Heart left ventricle (tissue), 16 donors: ENCODE measurements at regions not wholly inside any gene's neighbourhood (a gene's known extent, or its start where the extent isn't known, plus 50 kb on each side); places are given as distances from the start of the nearest gene placed in this dataset.

Source experiments
- ATAC-seq, 4 donors: fragments of 200-7000 bp; cut with Tn5 transposase; one replicate each; pipeline ENCODE4 v1.9.1; 2020 to 2022; ENCODE audit warnings: moderate library complexity in 4 of 4, mild to moderate bottlenecking in 3 of 4, moderate number of reproducible peaks in 1 of 4
- DNase-seq, 5 donors: peaks; one replicate each; pipeline ENCODE4 v3.0.0-alpha.2; 2020
- H3K27ac ChIP-seq, 12 donors: fragments of 200-600 bp; sonication (generic) in 4 of 12; one replicate each; pipeline versions ENCODE4 v1.5.0 to v1.8.0; 2016 to 2022; ENCODE audit warnings: mild to moderate bottlenecking in 2 of 12
- H3K27me3 ChIP-seq, 9 donors: fragments of 200-600 bp; sonication (generic) in 2 of 9; one replicate each; pipeline versions ENCODE4 v1.5.1 to v1.8.0; 2016 to 2022; ENCODE audit warnings: mild to moderate bottlenecking in 3 of 9
- H3K36me3 ChIP-seq, 9 donors: fragments of 200-600 bp; sonication (generic) in 2 of 9; one replicate each; pipeline versions ENCODE4 v1.5.0 to v1.8.0; 2018 to 2022; ENCODE audit warnings: mild to moderate bottlenecking in 2 of 9
- H3K4me1 ChIP-seq, 12 donors: fragments of 200-600 bp; sonication (generic) in 4 of 12; one replicate each; pipeline versions ENCODE4 v1.5.0 to v1.8.0; 2016 to 2022; ENCODE audit warnings: mild to moderate bottlenecking in 3 of 12
- H3K4me3 ChIP-seq, 12 donors: fragments of 200-600 bp; sonication (generic) in 4 of 12; one replicate each; pipeline versions ENCODE4 v1.5.0 to v1.8.0; 2017 to 2022; ENCODE audit warnings: mild to moderate bottlenecking in 9 of 12, moderate library complexity in 4 of 12
- H3K9me3 ChIP-seq, 12 donors: fragments of 200-600 bp; sonication (generic) in 4 of 12; one replicate each; pipeline versions ENCODE4 v1.5.0 to v1.8.0; 2016 to 2022; ENCODE audit warnings: mild to moderate bottlenecking in 1 of 12
- POLR2A ChIP-seq, 2 donors: fragments of 450-650 bp; IDR thresholded peaks; one replicate each; pipeline ENCODE4 v1.6.1; 2017; ENCODE audit warnings: antibody characterized with exemption in 2 of 2, mild to moderate bottlenecking in 2 of 2, moderate library complexity in 2 of 2
- WGBS, 4 donors: extraction: QIAGEN DNeasy Blood & Tissue Kit in 2 of 4; methylation state at CpG; one replicate each; pipeline versions ENCODE4 v1.1.5 to v1.1.7; 2013 to 2018; 5-methylcytosine and 5-hydroxymethylcytosine counted together
- intact Hi-C, 10 donors: fragments of 100-400 bp; cut with DNase I; formaldehyde crosslinking; loops; one replicate each; pipeline versions ENCODE4 v1.11.1 to v1.14.2; 2022
- TF ChIP-seq, protein P1 (sequence below), 12 donors: fragments of 200-600 bp; sonication (generic) in 4 of 12; IDR thresholded peaks; one replicate each; pipeline versions ENCODE4 v1.5.0 to v1.8.0; 2018 to 2022; ENCODE audit warnings: antibody characterized with exemption in 12 of 12, mild to moderate bottlenecking in 5 of 12
- donor health status: ischemic (EF 13 %, LVEDD 7.1; RV severe dilation, severe dysfunction).
- donor health status: healthy with polysubstance abuse.
- donor health status: DM: no; HTN: yes; CAD: no.
- donor health status: DM: no; HTN: no; CAD: no.
- donor health status: ischemic (EF 25% LVEDD 6.9; RV normal size, moderate dysfunction).
- donor health status: ischemic (EF 25% LVEDD 5.7; RV mildly dilated, moderate dysfunction).
- donor health status: healthy.
- donor health status: DM: yes; HTN: yes; CAD: no.
- donor health status: ischemic (EF 35%, LVEDD 5.7; RV mildly dilated, moderate dysfunction).
- donor health status: nonischemic (EF 11% LVEDD 7.7; RV severe dilation, severe dysfunction).
- donor health status: DM: yes; HTN: yes; CAD: no.
- donor health status: PGD.
- donor health status: ischemic (EF 29% LVEDD 5.4; RV normal size, mild dysfunction).
- donor health status: nonischemic (EF 23%, LVEDD 6.1; RV moderate dilation, normal function).

DNA sequence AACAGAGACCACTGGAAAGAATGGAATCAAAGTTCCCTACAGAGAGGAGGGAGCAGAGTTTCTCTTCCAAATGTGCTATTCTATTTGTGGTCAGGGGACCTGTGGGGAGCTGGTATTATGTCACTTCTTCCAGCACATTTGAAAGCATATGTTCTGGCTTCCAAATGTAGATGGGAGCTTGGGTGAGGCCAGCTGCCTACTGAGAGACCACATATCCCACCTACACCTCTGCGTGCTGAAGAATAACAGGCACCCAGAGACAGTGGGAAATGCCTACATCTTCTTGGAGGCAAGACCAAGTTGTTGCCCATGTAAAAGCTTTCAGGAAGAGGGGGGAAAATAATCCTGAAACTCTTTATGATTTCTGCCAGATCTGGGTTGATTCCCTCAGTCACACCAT, 286.8 kb upstream of the UMPS start:
- ATAC-seq: no peak
- no peaks in the 10 kb centered on the region for H3K27me3 ChIP-seq
- WGBS, 4 donors: 97 to 100% (median 99%) methylated on average over 1 of the region's 1 CpG
- no peaks in the 10 kb centered on the region for H3K9me3 ChIP-seq
- DNase-seq: no peak
- H3K27ac ChIP-seq: no peak overlapping the region
- H3K4me1 ChIP-seq: no peaks in the 10 kb centered on the region
- TF ChIP-seq POLR2A (IDR thresholded peaks at IDR 0.05): no peak
- intact Hi-C loops: no loop called here
- H3K36me3 ChIP-seq: peaks cover 0 to 95% (median 35%) of the 10 kb centered on the region in 9 donors
- no peak overlapping the region for H3K4me3 ChIP-seq

DNA sequence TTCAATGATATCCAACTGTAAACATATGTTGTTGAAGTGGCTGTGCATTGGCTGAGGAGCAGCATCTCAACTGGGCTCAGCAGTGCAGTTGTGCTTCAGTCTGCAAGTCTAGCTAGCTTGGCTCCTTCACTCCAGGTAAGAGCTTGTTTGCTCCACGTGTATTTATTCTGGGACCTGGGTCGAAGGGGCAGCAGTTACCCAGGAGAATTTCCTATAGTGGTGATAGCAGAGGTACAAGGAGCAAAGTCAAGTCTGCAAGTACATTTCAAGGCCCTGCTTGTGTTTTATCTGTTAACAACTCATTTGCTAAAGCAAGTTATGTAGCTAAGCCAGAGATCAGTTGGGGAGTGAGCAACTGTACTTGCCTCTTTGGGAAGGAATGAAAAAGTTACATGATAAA, 286.2 kb upstream of the UMPS start:
- no peak for ATAC-seq
- H3K4me3 ChIP-seq: no peak overlapping the region
- DNase-seq: no peak
- H3K4me1 ChIP-seq: no peaks in the 10 kb centered on the region
- TF ChIP-seq, protein P1, sequence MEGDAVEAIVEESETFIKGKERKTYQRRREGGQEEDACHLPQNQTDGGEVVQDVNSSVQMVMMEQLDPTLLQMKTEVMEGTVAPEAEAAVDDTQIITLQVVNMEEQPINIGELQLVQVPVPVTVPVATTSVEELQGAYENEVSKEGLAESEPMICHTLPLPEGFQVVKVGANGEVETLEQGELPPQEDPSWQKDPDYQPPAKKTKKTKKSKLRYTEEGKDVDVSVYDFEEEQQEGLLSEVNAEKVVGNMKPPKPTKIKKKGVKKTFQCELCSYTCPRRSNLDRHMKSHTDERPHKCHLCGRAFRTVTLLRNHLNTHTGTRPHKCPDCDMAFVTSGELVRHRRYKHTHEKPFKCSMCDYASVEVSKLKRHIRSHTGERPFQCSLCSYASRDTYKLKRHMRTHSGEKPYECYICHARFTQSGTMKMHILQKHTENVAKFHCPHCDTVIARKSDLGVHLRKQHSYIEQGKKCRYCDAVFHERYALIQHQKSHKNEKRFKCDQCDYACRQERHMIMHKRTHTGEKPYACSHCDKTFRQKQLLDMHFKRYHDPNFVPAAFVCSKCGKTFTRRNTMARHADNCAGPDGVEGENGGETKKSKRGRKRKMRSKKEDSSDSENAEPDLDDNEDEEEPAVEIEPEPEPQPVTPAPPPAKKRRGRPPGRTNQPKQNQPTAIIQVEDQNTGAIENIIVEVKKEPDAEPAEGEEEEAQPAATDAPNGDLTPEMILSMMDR (IDR thresholded peaks at IDR 0.05): no peak
- TF ChIP-seq POLR2A (IDR thresholded peaks at IDR 0.05): no peak
- no peaks in the 10 kb centered on the region for H3K27me3 ChIP-seq
- WGBS, 4 donors: 83 to 93% (median 90%) methylated on average over 2 of the region's 2 CpGs
- intact Hi-C loops: no loop called here
- H3K9me3 ChIP-seq: no peaks in the 10 kb centered on the region
- H3K27ac ChIP-seq: no peak overlapping the region
- peaks cover 0 to 96% (median 35%) of the 10 kb centered on the region in 9 donors for H3K36me3 ChIP-seq

DNA sequence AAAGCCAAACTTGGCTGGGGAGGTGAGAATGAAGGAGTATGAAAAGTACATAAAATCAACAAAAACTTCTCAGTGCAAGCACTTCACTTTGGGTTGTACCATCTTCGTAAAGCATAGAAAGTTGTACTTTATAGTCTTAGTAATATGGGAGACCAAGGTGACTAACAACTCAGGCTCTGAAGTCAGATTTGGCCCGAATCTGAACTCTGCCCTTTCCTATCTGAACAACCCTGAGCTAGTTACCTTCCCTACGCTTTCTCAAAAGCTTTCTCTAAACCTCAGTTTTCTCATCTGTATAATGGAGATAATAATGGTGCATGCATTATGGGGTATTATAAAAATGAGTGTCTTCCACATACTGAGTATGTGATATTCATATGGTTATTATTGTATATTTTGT, 285.4 kb upstream of the UMPS start:
- no peaks in the 10 kb centered on the region for H3K4me1 ChIP-seq
- no peak for TF ChIP-seq POLR2A (IDR thresholded peaks at IDR 0.05)
- TF ChIP-seq, protein P1 (IDR thresholded peaks at IDR 0.05): no peak
- 95 to 97% (median 96%) methylated on average over 3 of the region's 3 CpGs for WGBS, 4 donors
- DNase-seq: no peak
- intact Hi-C loops: no loop called here
- ATAC-seq: no peak
- H3K4me3 ChIP-seq: no peak overlapping the region
- peaks cover 0 to 96% (median 31%) of the 10 kb centered on the region in 9 donors for H3K36me3 ChIP-seq
- no peaks in the 10 kb centered on the region for H3K27me3 ChIP-seq
- no peaks in the 10 kb centered on the region for H3K9me3 ChIP-seq
- no peak overlapping the region for H3K27ac ChIP-seq

DNA sequence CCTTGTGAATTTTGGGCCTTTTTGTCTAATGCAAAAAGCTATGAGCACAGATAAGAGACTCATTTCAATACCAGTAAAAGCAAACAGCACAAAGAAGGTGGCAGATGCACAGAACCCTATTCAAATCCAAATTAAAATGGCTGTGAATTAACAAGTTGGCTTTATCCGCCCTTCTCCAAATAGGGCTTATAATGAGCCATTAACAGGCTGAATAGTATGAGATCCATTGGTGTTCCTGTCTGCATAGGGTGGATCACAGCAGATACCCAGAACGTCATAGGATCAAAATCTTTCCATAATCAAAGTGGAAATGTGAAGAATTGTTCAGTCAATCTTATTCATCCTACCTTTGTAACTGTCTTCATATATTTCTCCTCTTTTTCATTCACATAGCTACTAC, 282.4 kb upstream of the UMPS start:
- no peak for ATAC-seq

DNA sequence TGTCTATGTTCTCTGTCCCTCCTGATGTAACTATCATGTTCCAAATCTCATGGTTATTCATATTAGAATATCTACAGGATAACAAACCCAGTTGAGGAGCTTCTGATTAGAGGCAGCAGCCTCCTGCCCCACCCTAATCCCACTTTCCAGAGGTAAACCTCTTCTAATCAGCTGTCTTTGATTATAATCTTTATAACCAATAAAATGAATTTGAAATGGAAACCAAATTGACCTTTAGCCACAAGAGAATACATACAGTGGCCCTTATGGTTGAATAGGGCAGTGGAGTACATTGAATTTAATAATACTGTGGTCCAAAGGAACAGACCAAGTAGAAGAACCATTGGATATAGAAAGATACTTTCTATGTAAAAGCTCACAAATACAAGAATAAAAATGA, 281.3 kb upstream of the UMPS start:
- no peak for DNase-seq
- intact Hi-C loops: no loop called here
- Histone ChIP-seq H3K4me3 (no peak overlapping the region), H3K27me3 (no peaks in the 10 kb centered on the region), H3K4me1 (no peaks in the 10 kb centered on the region), H3K9me3 (no peaks in the 10 kb centered on the region), H3K27ac (no peak overlapping the region), H3K36me3 (peaks cover 0 to 73% (median 21%) of the 10 kb centered on the region in 9 donors)
- no peak for TF ChIP-seq POLR2A (IDR thresholded peaks at IDR 0.05)
- TF ChIP-seq, protein P1 (IDR thresholded peaks at IDR 0.05): no peak
- ATAC-seq: no peak

More for the DNA sequence above, 282.4 kb upstream of the UMPS start:
- TF ChIP-seq, protein P1 (IDR thresholded peaks at IDR 0.05): no peak
- no peak for TF ChIP-seq POLR2A (IDR thresholded peaks at IDR 0.05)
- Histone ChIP-seq H3K27ac (no peak overlapping the region), H3K36me3 (peaks cover 0 to 84% (median 20%) of the 10 kb centered on the region in 9 donors), H3K4me1 (no peaks in the 10 kb centered on the region), H3K4me3 (no peak overlapping the region), H3K27me3 (no peaks in the 10 kb centered on the region), H3K9me3 (no peaks in the 10 kb centered on the region)
- intact Hi-C loops: no loop called here
- DNase-seq: no peak
- 46 to 96% (median 89%) methylated on average over 2 of the region's 2 CpGs for WGBS, 4 donors
